Keratinocyte (primary cell): ENCODE measurements at regions not wholly inside any gene's neighbourhood (a gene's known extent, or its start where the extent isn't known, plus 50 kb on each side); places are given as distances from the start of the nearest gene placed in this dataset.

Experiments
- CTCF ChIP-seq, 3 experiments: IDR thresholded peaks in 1 of 3; conservative IDR thresholded peaks in 1 of 3; optimal IDR thresholded peaks in 1 of 3; 2 replicates in 2 of 3; 3 replicates in 1 of 3; pipeline versions ENCODE3 to v1.5.1; 2011; ENCODE audit warnings: low read length in 3 of 3, mild to moderate bottlenecking in 3 of 3, moderate library complexity in 2 of 3, control low read depth in 1 of 3, inconsistent platforms in 1 of 3; ENCODE audit not compliant: insufficient read depth in 2 of 3; ENCODE audit errors: extremely low read depth in 1 of 3
- EZH2 ChIP-seq: IDR thresholded peaks from one replicate; pipeline ENCODE4 v1.6.1; 2012; ENCODE audit warnings: inconsistent platforms, mild to moderate bottlenecking, low read length, moderate library complexity

DNA sequence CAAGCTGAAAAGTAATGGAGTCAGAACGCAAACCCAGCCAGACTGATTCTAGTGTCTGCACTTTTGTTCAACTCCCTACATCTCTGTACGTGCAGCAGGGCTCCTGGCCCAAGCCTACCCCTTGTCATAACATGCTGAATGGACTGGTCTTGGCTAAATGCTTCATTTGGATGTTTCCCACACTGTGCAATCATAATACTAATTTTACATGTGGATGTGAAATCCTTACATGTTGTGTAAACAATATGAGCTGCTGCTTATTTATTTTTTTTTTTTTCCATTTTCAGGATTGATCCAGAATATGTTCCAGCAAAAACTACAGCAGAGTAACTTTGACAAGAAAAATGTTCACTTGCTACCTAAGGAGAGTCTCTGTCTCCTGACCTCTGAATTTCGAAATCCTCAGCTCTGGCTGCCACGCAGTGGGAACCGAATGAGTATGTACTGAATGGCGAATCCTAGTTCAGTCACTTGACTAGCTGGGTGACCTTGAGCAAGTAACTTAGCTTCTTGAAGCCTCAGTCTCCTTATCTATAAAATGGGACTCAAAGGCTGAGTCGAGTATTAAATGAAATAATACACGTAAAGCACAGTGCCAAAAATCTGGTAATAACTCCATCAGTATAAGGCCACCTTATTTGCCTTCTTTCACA is 133.4 kb downstream of the EHF start:
- TF ChIP-seq CTCF (optimal IDR thresholded peaks at IDR 0.05 in 1 of 3, IDR thresholded peaks at IDR 0.05 in 1 of 3, conservative IDR thresholded peaks at IDR 0.05 in 1 of 3; ENCODE audit: extremely low read depth in 1 of 3, insufficient read depth in 2 of 3, low read length in 3 of 3) (no peak), EZH2 (no peak)
